ENCODE measurements at regions not wholly inside any gene's neighbourhood (a gene's known extent, or its start where the extent isn't known, plus 50 kb on each side); places are given as distances from the start of the nearest gene placed in this dataset.
"Not testable (repeated sequence)": the region's sequence is repeated elsewhere in the genome, so short reads cannot be mapped to it uniquely, and the experiment has no call there.

- DNase-seq (ENCODE audit: low read depth, low spot score), result no peak
Observed at GRCh38 chr2:205865056-205865455, 182.8 kb downstream of the NRP2 start.

- DNase-seq (ENCODE audit: low read depth, low spot score), result no peak
Observed at GRCh38 chr2:205864491-205864890, 182.2 kb downstream of the NRP2 start.

DNA sequence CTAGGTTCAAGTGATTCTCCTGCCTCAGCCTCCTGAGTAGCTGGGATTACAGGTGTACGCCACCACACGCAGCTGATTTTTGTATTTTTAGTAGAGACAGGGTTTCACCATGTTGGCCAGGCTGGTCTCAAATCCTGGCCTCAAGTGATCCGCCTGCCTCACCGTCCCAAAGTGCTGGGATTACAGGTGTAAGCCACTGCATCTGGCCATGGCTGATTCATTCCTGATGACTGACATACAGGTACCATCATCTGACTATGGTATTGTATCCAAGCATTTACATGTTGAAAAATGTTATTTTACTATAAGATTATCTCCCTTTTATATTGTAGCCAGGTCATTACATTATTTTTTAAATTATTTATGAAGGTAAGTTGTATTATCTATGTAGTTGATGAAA, 180.5 kb downstream of the NRP2 start:
- DNase-seq (ENCODE audit: low read depth, low spot score), result not testable (repeated sequence)

- no peak for DNase-seq (ENCODE audit: low read depth, low spot score)
Observed at GRCh38 chr2:205860885-205861284, 178.6 kb downstream of the NRP2 start.

GRCh38 chr2:205860181-205860580, 177.9 kb downstream of the NRP2 start:
- no peak for DNase-seq (ENCODE audit: low read depth, low spot score)

DNA sequence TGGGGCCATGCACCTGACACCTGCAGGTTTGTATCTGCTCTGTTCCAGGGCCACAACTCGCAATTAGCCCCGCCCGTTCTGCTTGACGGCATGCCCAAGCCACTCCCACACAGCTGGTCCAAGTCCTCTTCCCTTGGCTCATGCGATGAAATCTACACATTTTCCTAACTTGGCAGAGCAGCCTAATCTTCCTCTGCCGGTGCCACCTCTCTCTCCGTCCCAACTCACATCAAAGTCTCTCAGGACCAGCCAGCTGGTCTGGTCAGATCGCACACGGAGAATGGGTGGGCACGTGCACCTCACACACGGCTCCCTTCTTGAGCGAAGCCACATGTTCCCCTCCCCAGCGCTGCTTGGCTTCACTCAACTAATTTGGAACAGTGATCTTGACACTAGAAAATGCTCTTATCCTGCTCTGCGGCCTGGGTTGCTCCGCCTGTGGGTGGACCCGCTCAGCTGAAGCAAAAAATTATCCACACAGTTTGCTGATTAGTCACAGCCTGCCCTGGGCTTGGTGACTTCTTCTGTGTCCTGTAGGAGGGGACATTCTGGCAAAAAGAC, 176.7 kb downstream of the NRP2 start:
- DNase-seq (ENCODE audit: low read depth, low spot score), result no peak

GRCh38 chr2:205858275-205858674, 176.0 kb downstream of the NRP2 start:
- no peak for DNase-seq (ENCODE audit: low read depth, low spot score)

DNA sequence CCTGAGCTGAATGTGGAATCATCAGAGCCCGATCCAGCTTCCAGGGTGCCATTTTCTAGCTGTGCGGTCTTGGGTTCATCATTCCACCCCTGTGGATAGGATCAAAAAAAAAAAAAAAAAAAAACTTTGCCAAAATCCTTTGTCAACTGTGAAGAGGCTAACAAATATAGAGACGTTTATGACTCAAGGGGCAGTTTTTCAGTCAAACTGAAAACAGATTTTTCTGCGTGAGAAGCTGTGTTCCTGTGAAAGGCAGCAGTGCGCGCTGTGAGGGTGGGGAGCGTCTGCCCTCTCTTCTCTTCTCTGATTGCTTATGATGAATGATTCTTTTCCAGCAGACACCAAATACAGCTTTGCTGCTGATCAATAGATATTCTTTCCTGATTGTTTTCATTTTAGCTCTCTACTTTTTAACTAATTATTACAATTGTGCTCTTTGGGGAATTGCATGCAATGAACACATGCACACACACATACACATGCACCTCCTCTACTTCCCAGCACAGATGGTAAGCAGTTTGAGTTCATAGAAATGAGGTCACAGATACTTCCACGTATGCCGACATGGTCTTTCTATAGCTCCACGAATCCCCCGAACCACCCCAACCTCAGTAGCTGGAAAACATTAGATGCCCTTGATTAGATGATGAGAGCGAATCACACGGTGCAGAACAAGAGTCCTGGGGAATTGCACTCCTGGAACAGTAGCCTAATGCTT, 175.4 kb downstream of the NRP2 start:
- no peak for DNase-seq (ENCODE audit: low read depth, low spot score)

DNA sequence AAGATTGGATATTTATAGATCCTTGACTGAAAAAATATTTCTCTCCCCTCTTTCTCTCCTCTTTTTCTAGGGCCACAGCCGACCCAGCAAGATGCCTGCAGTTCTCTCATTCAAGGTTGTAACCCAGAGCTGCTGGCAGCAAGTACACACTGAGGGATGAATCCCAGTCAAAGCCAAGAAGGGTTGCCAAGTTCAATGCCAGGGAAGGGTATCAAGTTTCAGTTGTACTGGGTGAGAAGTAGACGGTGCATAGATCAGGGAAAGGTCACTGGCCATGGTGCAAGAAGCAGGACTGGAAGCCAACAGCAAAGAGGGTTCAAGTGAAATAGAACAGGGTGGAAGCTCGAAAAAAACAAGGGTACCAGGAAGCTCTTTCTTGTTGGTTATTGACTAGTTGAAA, 170.2 kb downstream of the NRP2 start:
- no peak for DNase-seq (ENCODE audit: low read depth, low spot score)

DNA sequence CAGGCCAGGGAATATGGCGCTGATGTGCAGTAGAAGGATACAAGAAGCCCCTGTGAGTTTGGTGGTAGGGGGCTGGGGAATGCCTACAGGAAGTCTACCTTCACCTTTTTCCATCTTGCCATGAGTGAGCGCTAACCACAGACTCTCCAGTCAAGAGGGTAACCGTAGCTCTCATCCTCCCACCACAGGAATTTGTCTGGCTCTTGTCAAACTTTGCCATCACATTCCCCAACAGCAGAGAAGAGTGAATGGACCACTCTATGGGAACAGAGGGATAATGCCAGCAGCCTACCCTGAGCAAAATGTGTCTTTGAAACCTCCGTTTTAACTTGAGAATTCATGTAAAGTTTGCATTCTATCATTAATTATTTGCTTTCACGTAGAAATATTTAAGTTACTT, 168.3 kb downstream of the NRP2 start:
- DNase-seq (ENCODE audit: low read depth, low spot score), result no peak

DNA sequence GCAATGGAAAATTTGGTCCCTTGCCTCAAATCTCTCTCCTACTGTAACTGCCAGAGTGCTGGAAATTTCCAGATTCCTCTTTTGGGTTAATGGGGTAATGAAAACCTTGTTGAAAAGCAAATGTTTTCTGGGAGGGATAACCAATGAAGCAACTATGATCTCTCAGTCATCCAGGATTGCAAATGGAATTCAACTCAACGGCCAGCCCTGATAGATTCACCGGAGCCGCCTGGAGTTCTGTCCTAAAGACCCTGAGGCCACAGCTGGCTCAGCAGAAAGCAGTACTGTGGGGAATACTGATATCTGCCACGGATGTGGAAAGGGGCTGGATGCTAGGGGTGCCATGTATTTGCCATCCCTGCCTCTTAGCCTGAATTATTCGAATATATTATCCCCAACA, 167.8 kb downstream of the NRP2 start:
- no peak for DNase-seq (ENCODE audit: low read depth, low spot score)

DNA sequence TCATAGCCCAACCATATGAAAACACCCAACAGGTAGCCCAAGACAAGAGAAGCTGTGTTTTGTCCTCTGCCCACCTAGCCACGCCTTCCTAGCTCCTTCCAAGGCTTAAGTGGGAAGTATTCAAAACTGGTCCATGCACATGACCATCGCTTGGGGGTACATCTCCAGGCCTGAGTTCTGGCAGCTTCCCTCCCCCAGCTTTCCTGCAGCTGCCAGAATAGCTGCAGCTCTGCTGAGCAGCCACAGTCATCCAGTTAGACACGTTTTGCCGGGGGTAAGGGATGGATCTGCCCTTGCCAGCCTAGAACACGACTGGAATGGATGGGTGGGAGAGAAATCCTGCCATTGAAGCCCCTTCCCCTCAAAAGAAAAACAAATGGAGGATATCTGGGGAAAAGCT, 166.8 kb downstream of the NRP2 start:
- DNase-seq (ENCODE audit: low read depth, low spot score), result no peak

DNA sequence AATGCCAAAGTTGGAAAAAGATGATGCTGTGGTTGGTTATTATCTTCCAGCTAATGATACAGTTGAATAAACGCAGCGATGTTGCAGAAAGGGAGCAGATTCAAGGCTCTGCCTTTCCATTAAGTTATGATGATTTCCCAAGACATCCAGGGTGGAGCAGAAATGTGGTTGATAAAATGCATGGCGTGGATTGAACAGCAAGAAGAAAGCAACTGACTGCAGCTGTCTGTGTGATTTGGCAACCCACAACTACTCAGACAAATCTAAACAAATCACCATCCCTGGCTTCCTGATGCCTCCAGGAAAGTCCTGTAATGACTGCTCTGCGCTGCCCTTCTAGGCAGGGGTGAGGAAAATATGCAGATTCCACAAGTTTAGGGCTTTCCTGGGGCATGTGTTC, 166.3 kb downstream of the NRP2 start:
- no peak for DNase-seq (ENCODE audit: low read depth, low spot score)

All from activated naive CD8-positive, alpha-beta T cell treated with anti-CD3 and anti-CD28 coated beads, Interleukin-2, amount 50 U/mL, for 16 hours (primary cell).